ENCODE measurements at regions not wholly inside any gene's neighbourhood (a gene's known extent, or its start where the extent isn't known, plus 50 kb on each side); places are given as distances from the start of the nearest gene placed in this dataset.

GRCh38 chrX:128457674-128458073 is 405.5 kb upstream of the ACTRT1 start:
- no peaks in the 10 kb centered on the region for H3K36me3 ChIP-seq (ENCODE audit: insufficient read depth, low read length)
- H3K9me3 ChIP-seq (ENCODE audit: low read length) = no peaks in the 10 kb centered on the region
- H3F3A ChIP-seq (ENCODE audit: insufficient read depth, low read length, poor library complexity, severe bottlenecking) = no peaks in the 10 kb centered on the region
- H4K20me1 ChIP-seq (ENCODE audit: insufficient read depth) = no peaks in the 10 kb centered on the region
- H3K4me2 ChIP-seq (ENCODE audit: low read length) = no peak overlapping the region
- no peak overlapping the region for H3K9ac ChIP-seq (ENCODE audit: low read length)
- no peak overlapping the region for H3K27ac ChIP-seq (ENCODE audit: low read length)
- no peaks in the 10 kb centered on the region for H3K9me2 ChIP-seq (ENCODE audit: insufficient read depth, low read length)
- no peaks in the 10 kb centered on the region for H3K79me2 ChIP-seq (replicated peaks; ENCODE audit: insufficient read depth, low read length)
- TF ChIP-seq SMC3 (conservative IDR thresholded peaks at IDR 0.05; ENCODE audit: poor library complexity) = no peak
- TF ChIP-seq EZH2 (IDR thresholded peaks at IDR 0.05; ENCODE audit: borderline replicate concordance, insufficient read depth, low read length, poor library complexity, severe bottlenecking) = no peak
- no peak for TF ChIP-seq POLR2AphosphoS5 (IDR thresholded peaks at IDR 0.05)
- no peak for TF ChIP-seq EP300 (conservative IDR thresholded peaks at IDR 0.05; ENCODE audit: poor library complexity, severe bottlenecking)
- TF ChIP-seq RAD21 (conservative IDR thresholded peaks at IDR 0.05) = no peak
- TF ChIP-seq, protein P1, sequence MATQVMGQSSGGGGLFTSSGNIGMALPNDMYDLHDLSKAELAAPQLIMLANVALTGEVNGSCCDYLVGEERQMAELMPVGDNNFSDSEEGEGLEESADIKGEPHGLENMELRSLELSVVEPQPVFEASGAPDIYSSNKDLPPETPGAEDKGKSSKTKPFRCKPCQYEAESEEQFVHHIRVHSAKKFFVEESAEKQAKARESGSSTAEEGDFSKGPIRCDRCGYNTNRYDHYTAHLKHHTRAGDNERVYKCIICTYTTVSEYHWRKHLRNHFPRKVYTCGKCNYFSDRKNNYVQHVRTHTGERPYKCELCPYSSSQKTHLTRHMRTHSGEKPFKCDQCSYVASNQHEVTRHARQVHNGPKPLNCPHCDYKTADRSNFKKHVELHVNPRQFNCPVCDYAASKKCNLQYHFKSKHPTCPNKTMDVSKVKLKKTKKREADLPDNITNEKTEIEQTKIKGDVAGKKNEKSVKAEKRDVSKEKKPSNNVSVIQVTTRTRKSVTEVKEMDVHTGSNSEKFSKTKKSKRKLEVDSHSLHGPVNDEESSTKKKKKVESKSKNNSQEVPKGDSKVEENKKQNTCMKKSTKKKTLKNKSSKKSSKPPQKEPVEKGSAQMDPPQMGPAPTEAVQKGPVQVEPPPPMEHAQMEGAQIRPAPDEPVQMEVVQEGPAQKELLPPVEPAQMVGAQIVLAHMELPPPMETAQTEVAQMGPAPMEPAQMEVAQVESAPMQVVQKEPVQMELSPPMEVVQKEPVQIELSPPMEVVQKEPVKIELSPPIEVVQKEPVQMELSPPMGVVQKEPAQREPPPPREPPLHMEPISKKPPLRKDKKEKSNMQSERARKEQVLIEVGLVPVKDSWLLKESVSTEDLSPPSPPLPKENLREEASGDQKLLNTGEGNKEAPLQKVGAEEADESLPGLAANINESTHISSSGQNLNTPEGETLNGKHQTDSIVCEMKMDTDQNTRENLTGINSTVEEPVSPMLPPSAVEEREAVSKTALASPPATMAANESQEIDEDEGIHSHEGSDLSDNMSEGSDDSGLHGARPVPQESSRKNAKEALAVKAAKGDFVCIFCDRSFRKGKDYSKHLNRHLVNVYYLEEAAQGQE (IDR thresholded peaks at IDR 0.05; ENCODE audit: borderline replicate concordance) = no peak
- TF ChIP-seq MXI1 (conservative IDR thresholded peaks at IDR 0.05; ENCODE audit: poor library complexity, severe bottlenecking) = no peak
- no peaks in the 10 kb centered on the region for H3K27me3 ChIP-seq (ENCODE audit: insufficient read depth, low read depth, low read length)
- no peak overlapping the region for H2AFZ ChIP-seq (ENCODE audit: low read depth, low read length)
- no peak overlapping the region for H3K4me3 ChIP-seq (ENCODE audit: low read length)

GRCh38 chrX:128439159-128439558 is 387.0 kb upstream of the ACTRT1 start:
- no peak overlapping the region for H3K9ac ChIP-seq (ENCODE audit: low read length)
- no peaks in the 10 kb centered on the region for H3F3A ChIP-seq (ENCODE audit: insufficient read depth, low read length, poor library complexity, severe bottlenecking)
- no peak overlapping the region for H3K27ac ChIP-seq (ENCODE audit: low read length)
- H2AFZ ChIP-seq (ENCODE audit: low read depth, low read length) = no peak overlapping the region
- H3K9me2 ChIP-seq (ENCODE audit: insufficient read depth, low read length) = no peaks in the 10 kb centered on the region
- no peak overlapping the region for H3K4me2 ChIP-seq (ENCODE audit: low read length)
- no peaks in the 10 kb centered on the region for H3K36me3 ChIP-seq (ENCODE audit: insufficient read depth, low read length)
- H3K4me3 ChIP-seq (ENCODE audit: low read length) = no peak overlapping the region
- no peak for TF ChIP-seq TAF1 (IDR thresholded peaks at IDR 0.05; ENCODE audit: low read depth)
- no peak for TF ChIP-seq RAD21 (conservative IDR thresholded peaks at IDR 0.05)
- TF ChIP-seq, protein P1 (IDR thresholded peaks at IDR 0.05; ENCODE audit: borderline replicate concordance) = no peak
- TF ChIP-seq, protein P2, sequence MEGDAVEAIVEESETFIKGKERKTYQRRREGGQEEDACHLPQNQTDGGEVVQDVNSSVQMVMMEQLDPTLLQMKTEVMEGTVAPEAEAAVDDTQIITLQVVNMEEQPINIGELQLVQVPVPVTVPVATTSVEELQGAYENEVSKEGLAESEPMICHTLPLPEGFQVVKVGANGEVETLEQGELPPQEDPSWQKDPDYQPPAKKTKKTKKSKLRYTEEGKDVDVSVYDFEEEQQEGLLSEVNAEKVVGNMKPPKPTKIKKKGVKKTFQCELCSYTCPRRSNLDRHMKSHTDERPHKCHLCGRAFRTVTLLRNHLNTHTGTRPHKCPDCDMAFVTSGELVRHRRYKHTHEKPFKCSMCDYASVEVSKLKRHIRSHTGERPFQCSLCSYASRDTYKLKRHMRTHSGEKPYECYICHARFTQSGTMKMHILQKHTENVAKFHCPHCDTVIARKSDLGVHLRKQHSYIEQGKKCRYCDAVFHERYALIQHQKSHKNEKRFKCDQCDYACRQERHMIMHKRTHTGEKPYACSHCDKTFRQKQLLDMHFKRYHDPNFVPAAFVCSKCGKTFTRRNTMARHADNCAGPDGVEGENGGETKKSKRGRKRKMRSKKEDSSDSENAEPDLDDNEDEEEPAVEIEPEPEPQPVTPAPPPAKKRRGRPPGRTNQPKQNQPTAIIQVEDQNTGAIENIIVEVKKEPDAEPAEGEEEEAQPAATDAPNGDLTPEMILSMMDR (IDR thresholded peaks at IDR 0.05; ENCODE audit: poor library complexity, severe bottlenecking) = no peak
- TF ChIP-seq MXI1 (conservative IDR thresholded peaks at IDR 0.05; ENCODE audit: poor library complexity, severe bottlenecking) = no peak
- TF ChIP-seq EP300 (conservative IDR thresholded peaks at IDR 0.05; ENCODE audit: poor library complexity, severe bottlenecking) = no peak
- TF ChIP-seq POLR2AphosphoS5 (IDR thresholded peaks at IDR 0.05) = no peak
- no peak for TF ChIP-seq SMC3 (conservative IDR thresholded peaks at IDR 0.05; ENCODE audit: poor library complexity)
- no peak for TF ChIP-seq EZH2 (IDR thresholded peaks at IDR 0.05; ENCODE audit: borderline replicate concordance, insufficient read depth, low read length, poor library complexity, severe bottlenecking)
- H3K79me2 ChIP-seq (replicated peaks; ENCODE audit: insufficient read depth, low read length) = no peaks in the 10 kb centered on the region
- no peaks in the 10 kb centered on the region for H3K9me3 ChIP-seq (ENCODE audit: low read length)
- H3K27me3 ChIP-seq (ENCODE audit: insufficient read depth, low read depth, low read length) = no peaks in the 10 kb centered on the region
- H4K20me1 ChIP-seq (ENCODE audit: insufficient read depth) = no peaks in the 10 kb centered on the region
